Activated naive CD8-positive, alpha-beta T cell treated with anti-CD3 and anti-CD28 coated beads, Interleukin-2, amount 10 ng/mL, durations not matched to agents 7 days and 5 days (primary cell): ENCODE measurements at regions not wholly inside any gene's neighbourhood (a gene's known extent, or its start where the extent isn't known, plus 50 kb on each side); places are given as distances from the start of the nearest gene placed in this dataset.

Source experiments
- ATAC-seq: fragments of 150-1000 bp; cut with Tn5 transposase; one replicate; pipeline ENCODE4 v1.10.0; 2021; ENCODE audit warnings: low read depth, moderate library complexity
- POLR2A ChIA-PET: fragments of 350-600 bp; sonication (Branson Sonifier 250); formaldehyde crosslinking; loops from one replicate; lab custom pipeline; 2021; ENCODE audit warnings: antibody characterized with exemption; lab: Charles Lee
- DNase-seq: peaks from one replicate; pipeline ENCODE4 v3.0.0; 2021
- H3K27ac Mint-ChIP-seq: one replicate; pipeline ENCODE4 v1.8.0; 2022; ENCODE audit warnings: mild to moderate bottlenecking, mixed read lengths
- H3K27me3 Mint-ChIP-seq: one replicate; pipeline ENCODE4 v1.8.0; 2022; ENCODE audit warnings: mild to moderate bottlenecking, moderate library complexity, mixed read lengths
- H3K36me3 Mint-ChIP-seq: one replicate; pipeline ENCODE4 v1.8.0; 2021; ENCODE audit warnings: mild to moderate bottlenecking, mixed read lengths
- H3K4me1 Mint-ChIP-seq: one replicate; pipeline ENCODE4 v1.8.0; 2021; ENCODE audit warnings: mixed read lengths
- H3K4me3 Mint-ChIP-seq: one replicate; pipeline ENCODE4 v1.8.0; 2022; ENCODE audit warnings: mild to moderate bottlenecking, moderate library complexity, mixed read lengths
- H3K9me3 Mint-ChIP-seq: one replicate; pipeline ENCODE4 v1.8.0; 2021; ENCODE audit warnings: mixed read lengths

DNA sequence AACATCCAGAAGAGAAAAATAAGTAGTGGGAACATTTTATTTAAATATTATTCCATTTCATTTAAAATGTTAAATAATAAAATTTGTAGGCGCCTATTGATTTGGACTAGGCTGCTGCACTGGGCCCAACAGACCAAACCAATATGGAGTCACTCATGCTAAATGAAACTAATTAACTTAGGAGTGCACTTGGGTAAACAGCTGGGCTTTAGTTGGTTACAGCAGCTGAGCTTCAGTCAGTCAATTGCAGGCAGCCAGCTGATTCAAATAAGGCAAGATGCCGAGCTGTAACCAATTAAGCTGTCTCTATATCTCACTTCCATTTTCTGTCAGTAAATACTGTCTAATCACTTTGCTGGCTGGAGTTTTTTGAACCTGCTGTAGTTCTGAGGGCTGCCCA, 102.1 kb upstream of the WDR11 start:
- DNase-seq (no peak), ATAC-seq (no peak)
- Mint-ChIP-seq H3K9me3 (no peaks in the 10 kb centered on the region), H3K27ac (no peak overlapping the region), H3K27me3 (peaks cover 10% of the 10 kb centered on the region), H3K4me3 (no peak overlapping the region), H3K36me3 (no peaks in the 10 kb centered on the region), H3K4me1 (no peaks in the 10 kb centered on the region)
- POLR2A ChIA-PET: no interaction called here

DNA sequence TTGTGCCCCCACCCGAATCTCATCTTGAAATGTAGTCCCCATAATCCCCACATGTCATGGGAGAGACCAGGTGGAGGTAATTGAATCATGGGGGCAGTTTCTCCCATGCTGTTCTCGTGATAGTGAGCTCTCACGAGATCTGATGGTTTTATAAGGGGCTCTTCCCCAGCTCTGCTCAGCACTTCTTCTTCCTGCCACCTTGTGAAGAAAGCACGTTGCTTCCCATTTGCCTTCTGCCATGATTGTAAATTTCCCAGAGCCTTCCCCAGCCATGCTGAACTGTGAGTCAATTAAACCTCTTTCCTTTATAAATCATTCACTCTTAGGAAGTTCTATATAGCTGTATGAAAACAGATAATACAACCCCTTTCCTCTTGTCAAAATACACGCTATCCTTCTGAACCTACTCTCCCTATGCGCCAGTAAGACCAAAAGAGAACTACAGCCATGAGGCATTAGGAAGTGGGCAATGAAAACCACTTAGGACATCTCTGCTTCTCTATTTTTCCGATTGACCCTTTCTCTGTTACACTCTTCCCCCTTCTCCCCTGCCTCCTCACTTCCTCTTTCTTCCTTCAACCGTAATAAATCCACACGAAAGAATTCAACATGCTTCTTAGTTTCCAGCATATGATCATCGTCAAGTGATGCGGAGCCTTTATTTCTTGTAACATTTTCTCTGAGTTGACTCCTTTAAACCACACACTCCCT, 101.2 kb upstream of the WDR11 start:
- Mint-ChIP-seq H3K4me1 (no peaks in the 10 kb centered on the region), H3K9me3 (no peaks in the 10 kb centered on the region), H3K27ac (no peak overlapping the region), H3K27me3 (peaks cover 10% of the 10 kb centered on the region), H3K4me3 (no peak overlapping the region), H3K36me3 (no peaks in the 10 kb centered on the region)
- no peak for DNase-seq
- ATAC-seq: no peak
- POLR2A ChIA-PET: no interaction called here

DNA sequence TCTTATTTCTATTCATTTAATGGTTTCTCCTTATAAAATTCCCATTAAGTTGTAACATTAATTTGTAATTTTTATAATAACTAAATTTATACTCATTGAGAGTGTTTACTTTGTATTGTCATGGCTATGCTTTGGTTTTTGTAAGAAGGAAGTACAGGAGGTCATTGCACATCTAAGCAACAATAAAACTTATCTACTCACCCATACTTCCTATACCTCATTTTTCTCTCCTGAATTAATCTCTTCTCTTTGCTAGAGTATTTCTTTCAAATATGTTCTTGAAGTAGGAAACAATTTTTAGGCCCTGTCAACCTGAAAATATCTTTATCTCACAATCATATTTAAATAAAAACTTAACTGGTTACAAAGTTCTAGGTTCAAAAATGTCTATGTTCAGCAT, 95.4 kb upstream of the WDR11 start:
- no peaks in the 10 kb centered on the region for H3K36me3 Mint-ChIP-seq
- no peaks in the 10 kb centered on the region for H3K4me1 Mint-ChIP-seq
- no peaks in the 10 kb centered on the region for H3K9me3 Mint-ChIP-seq
- POLR2A ChIA-PET: no interaction called here
- no peak overlapping the region for H3K27ac Mint-ChIP-seq
- no peak for DNase-seq
- H3K4me3 Mint-ChIP-seq: no peak overlapping the region
- H3K27me3 Mint-ChIP-seq: peaks cover 3% of the 10 kb centered on the region
- no peak for ATAC-seq

DNA sequence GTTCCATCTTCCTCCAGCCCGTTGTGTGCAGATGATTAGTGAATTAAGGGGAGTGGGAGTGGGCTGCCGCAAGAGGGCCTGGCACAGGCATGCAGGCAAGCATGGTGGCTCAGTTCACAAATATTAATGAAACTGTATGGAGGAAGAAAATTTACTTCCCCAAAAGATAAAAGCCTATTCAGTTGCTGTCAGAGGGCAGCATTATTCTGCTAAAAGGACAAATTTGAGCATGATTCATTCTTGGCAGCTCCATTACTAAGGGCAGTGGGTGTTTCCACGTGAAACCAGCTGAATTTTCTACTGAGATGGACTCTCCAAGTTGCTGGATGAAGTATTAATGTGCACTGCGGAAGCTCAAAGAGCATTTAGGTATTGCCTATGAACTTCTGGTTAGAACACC, 90.9 kb upstream of the WDR11 start:
- no peaks in the 10 kb centered on the region for H3K27me3 Mint-ChIP-seq

DNA sequence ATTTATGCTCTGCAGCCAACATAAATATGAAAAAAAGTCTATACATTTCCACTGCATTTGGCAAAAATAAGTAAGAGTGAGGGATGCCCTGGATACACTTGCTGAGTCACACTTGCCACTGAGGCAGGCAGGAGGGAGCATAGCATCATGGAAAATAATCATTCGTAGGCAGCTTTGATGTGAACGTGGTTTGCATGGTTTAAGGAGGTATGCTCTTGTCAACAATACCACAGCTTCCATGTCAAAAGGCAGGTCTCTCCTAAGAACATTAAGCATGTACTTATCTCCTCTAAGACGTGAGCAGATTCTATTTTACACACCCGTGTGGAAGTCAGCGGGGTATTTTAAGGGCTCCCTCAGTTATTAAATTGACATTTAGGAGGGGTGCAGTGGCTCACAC, 89.2 kb upstream of the WDR11 start:
- ATAC-seq (no peak), DNase-seq (no peak)
- POLR2A ChIA-PET: no interaction called here
- Mint-ChIP-seq H3K9me3 (no peaks in the 10 kb centered on the region), H3K36me3 (no peaks in the 10 kb centered on the region), H3K27ac (no peak overlapping the region), H3K4me3 (no peak overlapping the region), H3K4me1 (no peaks in the 10 kb centered on the region), H3K27me3 (no peaks in the 10 kb centered on the region)

More for the DNA sequence above, 90.9 kb upstream of the WDR11 start:
- Mint-ChIP-seq H3K27ac (no peak overlapping the region), H3K36me3 (no peaks in the 10 kb centered on the region), H3K9me3 (no peaks in the 10 kb centered on the region), H3K4me1 (no peaks in the 10 kb centered on the region), H3K4me3 (no peak overlapping the region)
- DNase-seq (no peak), ATAC-seq (no peak)
- POLR2A ChIA-PET: no interaction called here

DNA sequence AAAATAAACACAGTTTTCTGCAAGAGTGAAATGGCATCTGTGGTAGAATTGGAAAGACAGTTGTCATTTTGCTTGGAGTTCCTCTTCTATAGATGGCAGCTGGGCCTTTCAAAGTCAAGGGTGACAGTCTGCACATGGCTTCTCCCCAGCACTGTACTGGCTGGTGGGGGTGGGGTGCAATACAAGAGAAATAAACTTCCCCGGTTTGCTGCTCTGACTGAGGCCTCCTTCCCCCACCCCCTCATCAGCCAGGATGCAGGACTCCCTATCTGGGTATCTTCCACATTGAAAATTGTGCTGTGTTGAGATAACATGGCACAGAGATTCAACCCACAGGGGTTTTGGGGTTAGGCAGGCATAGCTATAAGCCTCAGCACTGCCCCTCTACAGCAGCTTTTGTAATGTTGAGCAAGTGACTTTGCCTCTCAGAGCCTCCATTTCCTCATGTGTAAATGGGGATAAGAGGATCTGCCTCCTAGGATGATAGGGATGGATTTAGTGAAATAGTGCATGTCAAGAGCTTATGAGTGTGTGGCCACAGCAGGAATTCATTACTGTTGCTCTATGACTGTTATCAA, 85.8 kb upstream of the WDR11 start:
- Mint-ChIP-seq H3K27me3 (no peaks in the 10 kb centered on the region), H3K4me1 (no peaks in the 10 kb centered on the region)

DNA sequence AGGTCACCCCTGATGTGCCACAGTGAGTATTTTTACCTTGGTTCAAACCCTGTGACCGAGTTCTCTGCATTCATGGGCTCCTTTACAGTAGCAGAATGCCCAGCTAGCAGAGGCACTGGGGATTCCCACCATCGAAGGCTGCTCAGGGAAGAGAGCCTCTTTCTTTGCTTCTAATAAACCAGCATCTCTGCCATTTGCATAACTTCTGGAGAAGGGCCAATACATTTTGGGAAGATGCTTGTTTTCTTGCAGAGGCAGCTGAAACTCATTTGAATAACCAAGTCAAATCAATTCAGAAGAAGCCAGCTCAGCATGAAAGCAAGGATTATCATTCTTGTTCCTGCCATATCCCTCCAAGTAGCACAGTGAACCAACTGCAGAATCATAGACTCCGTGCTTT, 82.9 kb upstream of the WDR11 start:
- H3K36me3 Mint-ChIP-seq: no peaks in the 10 kb centered on the region
- no peaks in the 10 kb centered on the region for H3K4me1 Mint-ChIP-seq
- no peaks in the 10 kb centered on the region for H3K9me3 Mint-ChIP-seq
- H3K27ac Mint-ChIP-seq: no peak overlapping the region
- POLR2A ChIA-PET: no interaction called here
- H3K4me3 Mint-ChIP-seq: no peak overlapping the region
- ATAC-seq (no peak), DNase-seq (no peak)
- H3K27me3 Mint-ChIP-seq: peaks cover 5% of the 10 kb centered on the region

More for the DNA sequence above, 85.8 kb upstream of the WDR11 start:
- no peaks in the 10 kb centered on the region for H3K36me3 Mint-ChIP-seq
- ATAC-seq (no peak), DNase-seq (no peak)
- no peak overlapping the region for H3K4me3 Mint-ChIP-seq
- H3K9me3 Mint-ChIP-seq: no peaks in the 10 kb centered on the region
- POLR2A ChIA-PET: no interaction called here
- no peak overlapping the region for H3K27ac Mint-ChIP-seq

DNA sequence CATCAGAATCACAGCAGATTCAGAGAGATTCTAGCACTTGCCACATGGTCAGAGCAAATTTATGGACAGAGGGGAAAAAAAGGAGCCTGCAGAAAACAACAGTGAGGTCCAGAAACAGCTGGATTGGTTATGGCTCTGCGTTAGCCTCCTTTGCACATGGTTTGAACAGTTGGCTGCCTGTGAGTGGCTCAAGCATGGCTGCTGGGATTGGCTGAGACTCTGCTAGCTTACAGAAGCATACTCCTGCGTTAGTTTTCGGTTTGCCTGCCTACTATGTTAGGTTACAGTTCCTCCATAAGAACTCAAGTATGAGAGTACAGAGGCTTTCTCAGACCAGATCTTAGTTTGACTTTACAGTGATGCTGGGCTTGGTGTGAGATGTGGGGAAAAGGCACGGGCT, 80.7 kb upstream of the WDR11 start:
- no peak for ATAC-seq
- Mint-ChIP-seq H3K27me3 (peaks cover 5% of the 10 kb centered on the region), H3K4me1 (no peaks in the 10 kb centered on the region), H3K36me3 (no peaks in the 10 kb centered on the region), H3K27ac (no peak overlapping the region), H3K9me3 (no peaks in the 10 kb centered on the region), H3K4me3 (no peak overlapping the region)
- no peak for DNase-seq
- POLR2A ChIA-PET: no interaction called here

DNA sequence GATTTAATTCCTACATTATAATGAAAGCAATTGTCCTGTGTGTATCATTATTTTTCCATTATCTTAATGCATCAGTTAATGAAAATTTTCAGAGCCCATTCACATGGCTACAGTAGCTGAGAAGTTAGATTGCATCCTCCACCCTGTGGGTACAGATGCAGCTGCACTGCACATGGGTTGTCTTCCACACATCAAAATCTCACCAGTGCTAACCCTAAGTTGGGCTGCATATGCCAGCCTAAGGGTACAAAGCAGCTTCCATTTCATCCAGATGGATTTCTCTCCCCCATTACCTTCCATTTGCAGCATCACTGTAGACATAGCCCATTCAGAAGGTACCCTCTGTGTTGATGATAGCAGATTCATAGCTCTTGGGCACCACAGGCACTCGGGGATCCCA, 74.7 kb upstream of the WDR11 start:
- Mint-ChIP-seq H3K4me1 (no peaks in the 10 kb centered on the region), H3K27ac (no peak overlapping the region), H3K36me3 (no peaks in the 10 kb centered on the region), H3K27me3 (peaks cover 1% of the 10 kb centered on the region), H3K4me3 (no peak overlapping the region), H3K9me3 (no peaks in the 10 kb centered on the region)
- no peak for ATAC-seq
- POLR2A ChIA-PET: no interaction called here
- no peak for DNase-seq

DNA sequence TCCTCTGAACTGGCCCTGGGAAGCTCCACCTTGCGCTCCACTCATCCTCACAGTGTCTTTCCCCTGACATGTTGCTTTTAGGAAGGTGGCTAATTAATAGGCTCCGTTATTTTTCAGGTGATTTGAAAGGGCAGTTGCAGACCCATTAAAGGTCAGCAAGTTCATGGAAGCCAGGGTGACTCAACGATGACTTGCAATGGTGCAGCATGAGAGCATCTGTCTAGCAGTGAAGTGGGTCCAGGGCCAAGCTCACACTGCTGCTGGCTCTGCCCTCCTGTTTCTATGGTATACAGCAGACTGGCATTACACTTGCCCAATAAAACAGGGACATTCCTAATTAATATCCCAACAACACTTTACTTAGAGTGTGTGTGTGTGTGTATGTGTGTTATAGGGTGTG, 68.8 kb upstream of the WDR11 start:
- POLR2A ChIA-PET: no interaction called here
- Mint-ChIP-seq H3K27ac (no peak overlapping the region), H3K36me3 (no peaks in the 10 kb centered on the region), H3K4me1 (no peaks in the 10 kb centered on the region), H3K4me3 (no peak overlapping the region), H3K27me3 (peaks cover 2% of the 10 kb centered on the region), H3K9me3 (no peaks in the 10 kb centered on the region)
- no peak for ATAC-seq
- DNase-seq: no peak

DNA sequence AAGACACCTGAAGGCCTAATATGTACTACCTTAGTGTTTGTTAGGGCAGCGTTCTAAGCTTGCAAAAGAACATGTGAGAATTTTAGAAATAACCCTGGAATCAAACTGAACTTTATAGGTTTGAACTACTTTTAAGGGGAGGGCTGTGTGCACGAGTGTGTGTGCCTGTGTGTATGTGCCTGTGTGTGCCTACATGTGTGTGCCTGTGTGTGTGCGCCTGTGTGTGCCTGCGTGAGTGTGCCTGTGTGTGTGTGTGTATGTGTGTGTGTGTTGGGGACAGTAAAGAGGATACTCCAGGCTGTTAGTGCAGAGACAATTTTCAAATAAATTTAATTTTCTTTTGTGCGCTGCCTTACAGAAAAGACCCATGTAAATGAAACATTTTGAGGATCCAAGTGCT, 68.1 kb upstream of the WDR11 start:
- no peak for DNase-seq
- Mint-ChIP-seq H3K4me1 (no peaks in the 10 kb centered on the region), H3K27me3 (peaks cover 2% of the 10 kb centered on the region), H3K36me3 (no peaks in the 10 kb centered on the region), H3K27ac (no peak overlapping the region), H3K4me3 (no peak overlapping the region), H3K9me3 (no peaks in the 10 kb centered on the region)
- POLR2A ChIA-PET: no interaction called here
- no peak for ATAC-seq

DNA sequence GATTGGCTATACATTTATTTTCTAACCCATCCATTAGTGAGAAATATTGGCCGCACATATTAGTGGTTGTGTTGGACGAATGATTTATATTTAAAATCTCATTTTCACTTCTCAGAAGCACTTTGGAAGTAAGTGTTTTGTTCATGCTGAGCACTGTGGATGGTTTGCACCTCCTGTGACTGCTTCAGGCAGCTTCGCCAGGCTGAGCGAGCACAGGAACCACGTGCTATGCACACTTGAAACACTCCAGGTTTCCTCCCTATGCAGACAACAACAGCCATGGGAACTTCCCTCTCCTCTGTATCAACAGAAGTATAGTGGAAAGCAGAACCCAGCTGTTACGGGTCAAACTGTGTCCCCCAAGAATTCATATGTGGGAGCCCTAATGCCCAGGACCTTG, 67.3 kb upstream of the WDR11 start:
- no peak overlapping the region for H3K27ac Mint-ChIP-seq
- no peak overlapping the region for H3K4me3 Mint-ChIP-seq
- H3K9me3 Mint-ChIP-seq: no peaks in the 10 kb centered on the region
- DNase-seq: no peak
- H3K4me1 Mint-ChIP-seq: no peaks in the 10 kb centered on the region
- no peaks in the 10 kb centered on the region for H3K36me3 Mint-ChIP-seq
- peaks cover 4% of the 10 kb centered on the region for H3K27me3 Mint-ChIP-seq
- POLR2A ChIA-PET: no interaction called here
- ATAC-seq: no peak

DNA sequence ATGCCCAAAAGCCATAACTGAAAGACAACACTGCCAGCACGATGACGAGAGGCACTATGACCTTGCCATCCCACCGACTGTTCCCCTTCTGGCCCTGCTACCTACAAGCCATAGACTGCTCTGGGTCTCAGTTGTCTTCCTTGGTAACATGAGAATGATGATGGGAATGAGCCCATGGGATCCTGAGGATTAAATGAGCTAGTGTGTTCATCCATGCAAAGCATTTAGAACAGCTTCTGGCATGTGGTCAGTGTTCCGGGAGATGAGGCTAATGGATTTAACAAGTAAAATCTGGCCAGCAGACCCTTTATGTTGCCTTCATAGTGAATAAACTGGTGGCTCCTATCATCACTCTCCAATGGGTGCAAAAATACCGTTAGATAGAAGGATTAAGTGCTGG, 62.4 kb upstream of the WDR11 start:
- Mint-ChIP-seq H3K9me3 (no peaks in the 10 kb centered on the region), H3K36me3 (no peaks in the 10 kb centered on the region), H3K4me3 (no peak overlapping the region), H3K27ac (no peak overlapping the region), H3K27me3 (peaks cover 5% of the 10 kb centered on the region), H3K4me1 (no peaks in the 10 kb centered on the region)
- POLR2A ChIA-PET: no interaction called here
- ATAC-seq: no peak
- DNase-seq: no peak

DNA sequence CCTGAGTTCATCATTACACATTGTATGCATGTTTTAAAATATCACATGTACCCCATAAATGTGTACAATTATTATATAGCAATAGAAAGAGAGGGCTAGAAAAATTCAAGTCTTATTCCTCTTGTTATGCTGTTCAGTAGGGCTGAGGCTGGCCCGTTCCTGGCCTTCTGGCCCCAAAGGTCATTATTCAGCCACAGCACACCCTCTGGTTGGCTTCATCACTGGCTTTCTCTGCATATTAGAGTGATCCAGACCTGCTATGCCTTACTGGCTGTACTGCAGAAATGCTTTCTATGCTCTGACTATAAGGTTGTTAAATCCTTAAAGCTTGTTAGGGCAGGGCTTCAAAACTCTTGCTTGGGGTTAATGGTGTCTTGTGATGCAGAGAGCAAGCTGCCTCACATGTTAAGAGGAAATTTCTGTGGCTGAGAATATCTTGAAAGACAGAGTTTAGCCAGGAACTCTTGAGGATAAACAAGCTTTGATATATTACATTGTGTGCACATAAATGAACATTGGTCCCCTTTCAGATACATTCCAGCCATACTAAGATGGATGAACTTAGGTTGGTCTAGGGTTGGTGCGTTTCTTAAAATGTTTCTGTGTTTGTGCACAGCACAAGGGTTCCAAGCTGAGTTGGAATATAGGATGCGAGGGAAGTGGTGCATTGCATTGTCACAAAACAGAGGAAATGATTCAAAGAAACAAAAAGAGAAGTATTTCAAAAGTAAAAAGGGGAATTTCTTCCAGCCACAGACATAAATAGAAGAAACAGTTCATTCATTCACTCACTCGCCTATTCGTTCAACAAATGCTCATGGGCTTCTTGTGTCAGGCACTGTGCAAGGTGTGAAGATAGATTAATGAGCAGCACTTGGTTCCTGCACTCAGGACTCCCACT, 61.6 kb upstream of the WDR11 start:
- Mint-ChIP-seq H3K27me3 (peaks cover 5% of the 10 kb centered on the region), H3K9me3 (no peaks in the 10 kb centered on the region), H3K4me3 (no peak overlapping the region), H3K4me1 (no peaks in the 10 kb centered on the region), H3K27ac (no peak overlapping the region), H3K36me3 (no peaks in the 10 kb centered on the region)
- no peak for ATAC-seq
- DNase-seq: no peak
- POLR2A ChIA-PET: no interaction called here
